ENCODE measurements at regions not wholly inside any gene's neighbourhood (a gene's known extent, or its start where the extent isn't known, plus 50 kb on each side); places are given as distances from the start of the nearest gene placed in this dataset.

DNA sequence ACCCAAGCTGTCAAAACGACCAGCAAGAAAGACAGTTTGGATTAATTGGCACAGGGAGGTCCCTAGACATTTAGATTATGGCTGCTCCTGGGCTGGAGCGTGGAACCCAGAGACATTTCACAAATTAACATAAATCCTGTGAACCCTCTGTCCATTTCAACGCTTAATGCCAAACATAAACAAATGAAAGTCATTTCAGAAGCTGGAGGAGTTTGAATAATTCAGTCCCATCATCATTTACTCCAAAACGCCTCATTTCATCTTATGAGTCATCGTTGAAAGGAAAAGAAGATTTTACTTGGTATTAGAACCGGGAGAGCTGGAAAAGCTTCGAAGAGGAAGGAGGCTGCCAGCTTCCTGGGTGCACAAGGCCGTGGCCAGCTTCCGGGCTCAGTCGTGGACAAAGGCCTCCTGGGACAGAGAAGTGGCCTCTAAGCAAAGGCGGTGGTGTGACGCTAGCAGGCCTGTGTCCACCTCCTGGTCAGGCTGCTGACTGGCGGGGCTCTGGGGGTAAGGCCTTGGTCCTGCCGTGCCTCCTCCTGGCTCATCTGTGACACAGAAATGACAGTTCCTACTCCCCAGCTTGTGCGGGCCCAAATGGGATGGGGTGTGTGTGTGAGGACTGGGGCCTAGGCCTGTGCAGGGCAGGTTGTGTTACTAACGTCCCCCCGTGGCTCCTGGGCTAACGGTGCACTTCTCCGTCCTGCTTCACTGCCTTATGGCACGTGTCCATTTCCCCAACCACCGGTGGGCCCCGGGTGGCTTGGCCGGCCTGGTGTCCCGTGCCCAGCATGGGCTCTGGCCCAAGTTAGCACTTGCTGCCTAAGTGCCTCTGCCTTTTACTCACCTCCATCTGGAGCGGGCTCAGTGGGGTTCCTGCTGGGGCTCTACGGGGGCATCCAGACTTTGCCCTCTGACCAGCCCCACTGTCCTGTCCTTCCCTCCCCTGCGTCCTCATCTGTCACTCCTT, 71.6 kb downstream of the RRM2 start:
- Histone ChIP-seq H3K4me1 (ENCODE audit: control insufficient read depth in 1 of 2, insufficient read depth in 2 of 2, low read length in 2 of 2) (no peaks in the 10 kb centered on the region), H3K9ac (ENCODE audit: low read length) (no peak overlapping the region), H2AFZ (ENCODE audit: low read depth, low read length, poor library complexity, severe bottlenecking) (no peak overlapping the region), H3K9me3 (ENCODE audit: control insufficient read depth in 1 of 2, insufficient read depth in 1 of 2, low read depth in 1 of 2, low read length in 2 of 2) (no peaks in the 10 kb centered on the region), H4K20me1 (ENCODE audit: insufficient read depth) (no peaks in the 10 kb centered on the region), H3K4me2 (ENCODE audit: low read length) (no peak overlapping the region), H3K36me3 (ENCODE audit: control insufficient read depth in 1 of 2, insufficient read depth in 2 of 2, low read length in 2 of 2) (0 out of 4 replicates have a peak, but pooled peaks cover 0 to 5% of the 10 kb centered on the region in 2 experiments), H3K27me3 (ENCODE audit: insufficient read depth, low read length) (no peaks in the 10 kb centered on the region), H3K27ac (ENCODE audit: low read depth, low read length) (no peak overlapping the region), H3K79me2 (ENCODE audit: insufficient read depth, low read length) (no peaks in the 10 kb centered on the region), H3K4me3 (replicated peaks in 1 of 2; ENCODE audit: low read depth in 1 of 2, low read length in 2 of 2) (no peak overlapping the region), H3K9me2 (ENCODE audit: insufficient read depth) (no peaks in the 10 kb centered on the region)
- ChIA-PET CTCF (no interaction called here), POLR2A (no interaction called here), RAD21 (ENCODE audit: low non-redundant PET in 1 of 2, low total read pairs in 2 of 2, uncharacterized antibody in 2 of 2, unreplicated experiment in 2 of 2) (no interaction called here)
- DNase-seq (ENCODE audit: low read depth, low spot score) (no peak), ATAC-seq (no peak)
- intact Hi-C loops (cut with micrococcal nuclease) = no loop called here
- no peak for TF ChIP-seq SP1 (IDR thresholded peaks at IDR 0.05; ENCODE audit: low read depth)
- no peak for TF ChIP-seq FOSL1 (IDR thresholded peaks at IDR 0.05; ENCODE audit: low read depth)
- no peak for TF ChIP-seq TCF7L2 (IDR thresholded peaks at IDR 0.05; ENCODE audit: borderline replicate concordance, extremely low read depth, insufficient read depth, insufficient read length)
- no peak for TF ChIP-seq POLR2A (IDR thresholded peaks at IDR 0.05; ENCODE audit: borderline replicate concordance, extremely low read depth, insufficient read depth, insufficient read length)
- TF ChIP-seq, protein P1, sequence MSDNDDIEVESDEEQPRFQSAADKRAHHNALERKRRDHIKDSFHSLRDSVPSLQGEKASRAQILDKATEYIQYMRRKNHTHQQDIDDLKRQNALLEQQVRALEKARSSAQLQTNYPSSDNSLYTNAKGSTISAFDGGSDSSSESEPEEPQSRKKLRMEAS (IDR thresholded peaks at IDR 0.05) = no peak
- TF ChIP-seq CEBPB (IDR thresholded peaks at IDR 0.05; ENCODE audit: low read depth) = no peak
- no peak for TF ChIP-seq SIN3A (IDR thresholded peaks at IDR 0.05; ENCODE audit: low read depth)
- no peak for TF ChIP-seq RAD21 (IDR thresholded peaks at IDR 0.05; ENCODE audit: low read depth)
- TF ChIP-seq EGR1 (IDR thresholded peaks at IDR 0.05; ENCODE audit: low read depth) = no peak
- TF ChIP-seq, protein P2, sequence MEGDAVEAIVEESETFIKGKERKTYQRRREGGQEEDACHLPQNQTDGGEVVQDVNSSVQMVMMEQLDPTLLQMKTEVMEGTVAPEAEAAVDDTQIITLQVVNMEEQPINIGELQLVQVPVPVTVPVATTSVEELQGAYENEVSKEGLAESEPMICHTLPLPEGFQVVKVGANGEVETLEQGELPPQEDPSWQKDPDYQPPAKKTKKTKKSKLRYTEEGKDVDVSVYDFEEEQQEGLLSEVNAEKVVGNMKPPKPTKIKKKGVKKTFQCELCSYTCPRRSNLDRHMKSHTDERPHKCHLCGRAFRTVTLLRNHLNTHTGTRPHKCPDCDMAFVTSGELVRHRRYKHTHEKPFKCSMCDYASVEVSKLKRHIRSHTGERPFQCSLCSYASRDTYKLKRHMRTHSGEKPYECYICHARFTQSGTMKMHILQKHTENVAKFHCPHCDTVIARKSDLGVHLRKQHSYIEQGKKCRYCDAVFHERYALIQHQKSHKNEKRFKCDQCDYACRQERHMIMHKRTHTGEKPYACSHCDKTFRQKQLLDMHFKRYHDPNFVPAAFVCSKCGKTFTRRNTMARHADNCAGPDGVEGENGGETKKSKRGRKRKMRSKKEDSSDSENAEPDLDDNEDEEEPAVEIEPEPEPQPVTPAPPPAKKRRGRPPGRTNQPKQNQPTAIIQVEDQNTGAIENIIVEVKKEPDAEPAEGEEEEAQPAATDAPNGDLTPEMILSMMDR (IDR thresholded peaks at IDR 0.05 in 2 of 3, conservative IDR thresholded peaks at IDR 0.05 in 1 of 3; ENCODE audit: borderline replicate concordance in 1 of 3, insufficient read depth in 1 of 3, low read depth in 2 of 3, low read length in 2 of 3) = no peak
- TF ChIP-seq EZH2 (IDR thresholded peaks at IDR 0.05) = no peak
- no peak for TF ChIP-seq POLR2AphosphoS5 (IDR thresholded peaks at IDR 0.05; ENCODE audit: low read depth, low read length)
- no peak for TF ChIP-seq ZNF274 (IDR thresholded peaks at IDR 0.05; ENCODE audit: low read depth, low read length)
- TF ChIP-seq, protein P3, sequence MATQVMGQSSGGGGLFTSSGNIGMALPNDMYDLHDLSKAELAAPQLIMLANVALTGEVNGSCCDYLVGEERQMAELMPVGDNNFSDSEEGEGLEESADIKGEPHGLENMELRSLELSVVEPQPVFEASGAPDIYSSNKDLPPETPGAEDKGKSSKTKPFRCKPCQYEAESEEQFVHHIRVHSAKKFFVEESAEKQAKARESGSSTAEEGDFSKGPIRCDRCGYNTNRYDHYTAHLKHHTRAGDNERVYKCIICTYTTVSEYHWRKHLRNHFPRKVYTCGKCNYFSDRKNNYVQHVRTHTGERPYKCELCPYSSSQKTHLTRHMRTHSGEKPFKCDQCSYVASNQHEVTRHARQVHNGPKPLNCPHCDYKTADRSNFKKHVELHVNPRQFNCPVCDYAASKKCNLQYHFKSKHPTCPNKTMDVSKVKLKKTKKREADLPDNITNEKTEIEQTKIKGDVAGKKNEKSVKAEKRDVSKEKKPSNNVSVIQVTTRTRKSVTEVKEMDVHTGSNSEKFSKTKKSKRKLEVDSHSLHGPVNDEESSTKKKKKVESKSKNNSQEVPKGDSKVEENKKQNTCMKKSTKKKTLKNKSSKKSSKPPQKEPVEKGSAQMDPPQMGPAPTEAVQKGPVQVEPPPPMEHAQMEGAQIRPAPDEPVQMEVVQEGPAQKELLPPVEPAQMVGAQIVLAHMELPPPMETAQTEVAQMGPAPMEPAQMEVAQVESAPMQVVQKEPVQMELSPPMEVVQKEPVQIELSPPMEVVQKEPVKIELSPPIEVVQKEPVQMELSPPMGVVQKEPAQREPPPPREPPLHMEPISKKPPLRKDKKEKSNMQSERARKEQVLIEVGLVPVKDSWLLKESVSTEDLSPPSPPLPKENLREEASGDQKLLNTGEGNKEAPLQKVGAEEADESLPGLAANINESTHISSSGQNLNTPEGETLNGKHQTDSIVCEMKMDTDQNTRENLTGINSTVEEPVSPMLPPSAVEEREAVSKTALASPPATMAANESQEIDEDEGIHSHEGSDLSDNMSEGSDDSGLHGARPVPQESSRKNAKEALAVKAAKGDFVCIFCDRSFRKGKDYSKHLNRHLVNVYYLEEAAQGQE (IDR thresholded peaks at IDR 0.05; ENCODE audit: low read depth) = no peak
- no peak for TF ChIP-seq CBX3 (IDR thresholded peaks at IDR 0.05; ENCODE audit: low read depth)
- TF ChIP-seq ELF1 (IDR thresholded peaks at IDR 0.05; ENCODE audit: borderline replicate concordance, low read depth) = no peak
- TF ChIP-seq, protein P4, sequence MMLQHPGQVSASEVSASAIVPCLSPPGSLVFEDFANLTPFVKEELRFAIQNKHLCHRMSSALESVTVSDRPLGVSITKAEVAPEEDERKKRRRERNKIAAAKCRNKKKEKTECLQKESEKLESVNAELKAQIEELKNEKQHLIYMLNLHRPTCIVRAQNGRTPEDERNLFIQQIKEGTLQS (IDR thresholded peaks at IDR 0.05) = no peak
- no TSS peak for BruUV-seq (replicated peaks)
